ENCODE measurements at regions not wholly inside any gene's neighbourhood (a gene's known extent, or its start where the extent isn't known, plus 50 kb on each side); places are given as distances from the start of the nearest gene placed in this dataset.
A peak's percentile ranks its signal among the peaks of the same experiment; 100 is the strongest.

GRCh38 chr18:7291046-7291445, 60.2 kb downstream of the LRRC30 start:
- Histone ChIP-seq H3K4me3 (replicated peaks in 1 of 3; ENCODE audit: insufficient read depth in 1 of 3, low read depth in 1 of 3, low read length in 3 of 3) (no peak overlapping the region), H3K9me1 (replicated peaks; ENCODE audit: control insufficient read depth, extremely low read depth, insufficient read depth, low read length) (no peaks in the 10 kb centered on the region), H3K9me3 (replicated peaks; ENCODE audit: control insufficient read depth, insufficient read depth, low read length) (no peaks in the 10 kb centered on the region), H4K20me1 (replicated peaks; ENCODE audit: control insufficient read depth, extremely low read depth, insufficient read depth, low read length) (no peaks in the 10 kb centered on the region), H3K27ac (ENCODE audit: insufficient read depth, low read depth, low read length) (no peak overlapping the region), H3K27me3 (ENCODE audit: control insufficient read depth in 2 of 2, insufficient read depth in 2 of 2, low read length in 2 of 2) (no peaks in the 10 kb centered on the region), H3K36me3 (ENCODE audit: control insufficient read depth in 2 of 2, extremely low read depth in 1 of 2, insufficient read depth in 2 of 2, low read length in 2 of 2) (no peaks in the 10 kb centered on the region), H3K9ac (replicated peaks; ENCODE audit: extremely low read depth, insufficient read depth, low read length) (no peak overlapping the region), H3K4me2 (ENCODE audit: insufficient read depth, low read length) (no peak overlapping the region), H3K79me2 (ENCODE audit: control insufficient read depth, insufficient read depth, low read length) (no peaks in the 10 kb centered on the region), H2AFZ (ENCODE audit: low read depth, low read length) (no peak overlapping the region), H3K4me1 (ENCODE audit: control insufficient read depth, extremely low read depth, insufficient read depth, low read length) (peaks cover 4% of the 10 kb centered on the region)
- POLR2A ChIA-PET = interaction anchor here (1.0 kb wide), 1 partner anchor 276 kb away, joined by 3 read pairs; the partner anchor contains the start of gene PTPRM
- no TSS peak for BruUV-seq (replicated peaks)
- intact Hi-C loops (cut with micrococcal nuclease) = loop anchor here (1.0 kb wide), 1 partner anchor 79 kb away; no protein-coding TSS in a partner anchor
- CTCF ChIA-PET = interaction anchor here (1.3 to 2.1 kb wide), 2 partner anchors 78 to 276 kb away, joined by 4 to 6 read pairs; partner anchors contain the start of gene PTPRM
- dilution Hi-C loops (cut with MboI; ENCODE audit: extremely low pct_ligation_motif_present, low sequenced_read_pairs) = no loop called here
- FAIRE-seq = peak; percentile 47
- no peak for TF ChIP-seq POLR2AphosphoS5 (IDR thresholded peaks at IDR 0.05; ENCODE audit: insufficient read depth, low read depth, low read length)
- no peak for TF ChIP-seq MYC (IDR thresholded peaks at IDR 0.05; ENCODE audit: low read depth, low read length)
- no peak for TF ChIP-seq MAX (IDR thresholded peaks at IDR 0.05; ENCODE audit: insufficient read depth, insufficient read length)
- TF ChIP-seq FOS (IDR thresholded peaks at IDR 0.05; ENCODE audit: borderline replicate concordance, insufficient read depth, low read length) = no peak
- TF ChIP-seq CTCF (IDR thresholded peaks at IDR 0.05; ENCODE audit: extremely low read depth in 1 of 2, insufficient read depth in 1 of 2, low read depth in 1 of 2, low read length in 2 of 2) = no peak
- no peak for TF ChIP-seq JUN (IDR thresholded peaks at IDR 0.05; ENCODE audit: borderline replicate concordance, insufficient read depth, insufficient read length, low read depth)
- no peak for TF ChIP-seq EZH2 (IDR thresholded peaks at IDR 0.05; ENCODE audit: borderline replicate concordance, low read depth, low read length, severe bottlenecking)
- TF ChIP-seq GATA2 (IDR thresholded peaks at IDR 0.05; ENCODE audit: insufficient read depth, insufficient read length, low read depth, low read length) = no peak
- no peak for TF ChIP-seq POLR2A (IDR thresholded peaks at IDR 0.05; ENCODE audit: low read depth, low read length)
- DNase-seq (ENCODE audit: low read depth, low spot score) = peak; percentile 45

All from endothelial cell of umbilical vein (primary cell).